ENCODE measurements at regions not wholly inside any gene's neighbourhood (a gene's known extent, or its start where the extent isn't known, plus 50 kb on each side); places are given as distances from the start of the nearest gene placed in this dataset.

DNA sequence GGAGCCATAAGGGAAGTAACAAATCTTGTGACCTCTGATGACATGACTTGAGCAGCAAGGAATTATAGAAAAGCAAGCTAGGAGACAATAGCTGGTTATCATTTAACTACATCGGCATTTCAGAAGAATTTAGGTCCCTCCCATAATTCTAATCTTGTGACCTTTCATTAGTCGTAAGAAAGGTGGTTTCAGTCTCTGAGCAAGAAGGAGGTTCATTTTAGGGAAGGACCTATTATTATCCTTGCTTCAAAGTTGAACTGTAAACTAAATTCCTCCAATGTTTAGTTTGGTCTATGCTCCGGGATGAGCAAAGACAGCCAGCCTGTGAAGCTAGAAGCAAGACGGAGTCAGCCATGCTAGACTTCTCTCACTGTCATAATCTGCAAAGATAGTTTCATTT lies 159.6 kb downstream of the SLC16A9 start:
- no peak for FAIRE-seq
- TF ChIP-seq TAF1 (IDR thresholded peaks at IDR 0.05; ENCODE audit: borderline replicate concordance, low read depth, low read length): no peak
- no peak for TF ChIP-seq POLR2AphosphoS5 (IDR thresholded peaks at IDR 0.05; ENCODE audit: low read depth, low read length)
- TF ChIP-seq POLR2A (IDR thresholded peaks at IDR 0.05; ENCODE audit: low read depth, low read length): no peak
- no peak for DNase-seq (ENCODE audit: insufficient read length)

DNA sequence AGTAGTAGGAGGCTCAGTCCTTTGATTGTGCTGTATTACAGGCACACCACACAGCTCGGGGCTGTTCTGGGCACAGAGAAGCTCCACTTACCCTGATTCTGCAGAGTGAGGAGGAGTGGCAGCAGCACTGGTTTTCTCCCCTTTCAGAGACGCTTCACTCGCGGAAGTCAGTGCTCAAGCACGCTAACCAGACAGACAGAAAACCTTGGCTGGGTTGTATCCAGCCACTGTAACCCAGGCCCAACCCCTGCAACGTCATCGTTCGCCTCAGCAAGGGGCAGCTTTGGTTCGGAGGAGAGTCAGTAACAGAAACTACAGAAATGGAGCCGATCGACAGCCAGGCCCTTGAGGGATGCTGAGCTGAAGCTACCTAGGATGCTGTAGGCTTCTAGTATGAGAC lies 171.0 kb downstream of the SLC16A9 start:
- no peak for FAIRE-seq
- no peak for DNase-seq (ENCODE audit: insufficient read length)
- TF ChIP-seq POLR2A (IDR thresholded peaks at IDR 0.05; ENCODE audit: low read depth, low read length) (no peak), TAF1 (IDR thresholded peaks at IDR 0.05; ENCODE audit: borderline replicate concordance, low read depth, low read length) (no peak), POLR2AphosphoS5 (IDR thresholded peaks at IDR 0.05; ENCODE audit: low read depth, low read length) (no peak)

DNA sequence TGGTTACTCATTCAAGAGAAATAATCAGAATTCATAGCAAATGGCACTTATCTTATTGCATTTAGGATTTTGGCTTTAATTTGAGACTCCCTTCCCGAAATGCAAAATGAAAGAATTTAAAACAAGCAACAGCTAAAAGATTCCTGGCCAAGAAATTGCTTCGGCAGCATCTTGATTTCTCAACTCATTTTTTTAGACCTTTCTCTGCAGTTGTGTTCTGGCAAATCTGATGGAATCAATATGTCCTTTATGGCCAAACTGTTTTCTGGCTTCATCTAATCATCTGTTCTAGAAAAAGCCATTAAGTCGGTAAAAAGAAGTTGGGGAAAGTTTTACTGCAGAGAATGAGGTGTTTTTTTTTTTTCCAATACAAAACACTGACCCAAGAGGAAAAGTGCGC lies 172.1 kb downstream of the SLC16A9 start:
- FAIRE-seq: no peak
- no peak for DNase-seq (ENCODE audit: insufficient read length)
- TF ChIP-seq POLR2AphosphoS5 (IDR thresholded peaks at IDR 0.05; ENCODE audit: low read depth, low read length): no peak
- TF ChIP-seq TAF1 (IDR thresholded peaks at IDR 0.05; ENCODE audit: borderline replicate concordance, low read depth, low read length): no peak
- no peak for TF ChIP-seq POLR2A (IDR thresholded peaks at IDR 0.05; ENCODE audit: low read depth, low read length)

DNA sequence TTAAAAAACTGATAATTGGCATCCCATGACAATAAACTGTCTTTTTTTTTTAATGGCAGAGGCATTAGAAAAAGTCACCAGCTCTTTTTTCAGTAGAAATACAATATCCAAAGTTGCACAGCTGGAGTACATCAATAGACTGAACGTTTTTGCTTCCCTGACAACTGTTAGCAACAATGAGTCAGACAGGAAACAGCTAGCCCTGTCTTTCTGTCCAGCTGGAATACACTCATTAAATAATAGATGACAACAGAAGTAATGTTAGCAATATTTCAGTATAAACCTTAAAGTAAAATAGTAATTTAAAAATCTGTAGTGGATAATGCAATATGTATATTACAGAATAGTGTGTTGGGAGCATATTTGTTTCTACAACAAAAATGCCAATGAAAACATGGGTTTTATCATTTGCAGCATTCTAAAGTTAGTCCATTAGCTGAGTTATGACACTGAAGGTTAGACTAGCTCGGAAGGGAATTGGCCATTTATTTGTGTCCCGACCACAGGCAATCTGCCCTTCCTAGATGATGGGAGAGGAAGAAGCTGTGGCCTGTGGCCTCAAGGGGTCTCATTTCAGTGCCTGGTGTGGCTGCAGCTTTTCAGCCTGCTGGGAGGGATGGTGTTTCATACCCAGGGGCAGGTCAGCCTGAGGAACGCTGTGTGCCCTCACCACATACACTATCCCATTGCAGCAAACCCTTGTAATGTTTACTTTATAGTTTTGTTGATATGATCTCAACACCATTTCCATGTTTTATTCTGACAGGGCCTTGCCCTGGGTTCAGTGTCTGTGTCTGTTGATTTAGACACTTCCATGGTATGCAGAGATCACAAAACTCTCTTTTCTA lies 173.3 kb downstream of the SLC16A9 start:
- no peak for DNase-seq (ENCODE audit: insufficient read length)
- TF ChIP-seq POLR2A (IDR thresholded peaks at IDR 0.05; ENCODE audit: low read depth, low read length) (no peak), TAF1 (IDR thresholded peaks at IDR 0.05; ENCODE audit: borderline replicate concordance, low read depth, low read length) (no peak), POLR2AphosphoS5 (IDR thresholded peaks at IDR 0.05; ENCODE audit: low read depth, low read length) (no peak)
- no peak for FAIRE-seq

DNA sequence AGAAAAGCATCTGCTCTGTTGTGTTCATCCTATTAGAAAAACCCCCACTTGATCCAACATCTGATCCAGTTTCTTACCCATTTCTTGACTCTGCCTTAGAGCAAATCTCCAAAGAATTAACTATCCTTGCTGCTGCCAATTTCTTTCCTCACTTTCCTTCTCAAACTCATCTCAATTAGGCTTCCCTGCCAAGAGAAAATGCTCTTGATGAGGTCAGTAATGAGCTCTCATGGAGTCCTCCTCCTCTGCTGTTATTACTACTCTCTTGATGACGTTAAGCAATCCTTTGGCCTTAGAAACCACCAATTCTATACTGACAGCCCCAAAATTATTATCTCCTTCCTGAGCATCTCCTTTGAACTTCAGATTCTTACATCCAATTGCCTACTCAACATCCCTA lies 162.0 kb upstream of the FAM13C start:
- DNase-seq (ENCODE audit: insufficient read length) (no peak), FAIRE-seq (no peak)
- no peak for TF ChIP-seq TAF1 (IDR thresholded peaks at IDR 0.05; ENCODE audit: borderline replicate concordance, low read depth, low read length)
- no peak for TF ChIP-seq POLR2AphosphoS5 (IDR thresholded peaks at IDR 0.05; ENCODE audit: low read depth, low read length)
- no peak for TF ChIP-seq POLR2A (IDR thresholded peaks at IDR 0.05; ENCODE audit: low read depth, low read length)

DNA sequence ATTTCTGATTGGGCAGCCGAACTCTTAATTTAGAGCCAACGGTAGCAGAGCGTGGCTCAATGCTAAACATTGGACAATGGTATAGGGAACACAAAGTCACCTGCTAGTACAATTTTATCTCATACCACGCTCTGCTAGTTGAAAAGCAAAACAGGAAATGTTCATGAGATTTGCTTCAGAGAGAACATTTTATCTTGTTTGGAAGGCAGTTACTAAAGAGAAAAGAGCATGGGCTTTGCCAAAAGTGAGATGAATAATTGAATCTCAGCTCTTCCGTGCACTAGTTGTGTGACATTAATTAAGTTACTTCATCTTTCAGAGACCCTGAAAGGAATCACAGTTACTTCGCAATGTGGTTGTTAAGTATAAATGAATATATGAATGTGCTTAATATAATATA lies 161.5 kb upstream of the FAM13C start:
- TF ChIP-seq TAF1 (IDR thresholded peaks at IDR 0.05; ENCODE audit: borderline replicate concordance, low read depth, low read length): no peak
- no peak for TF ChIP-seq POLR2A (IDR thresholded peaks at IDR 0.05; ENCODE audit: low read depth, low read length)
- no peak for TF ChIP-seq POLR2AphosphoS5 (IDR thresholded peaks at IDR 0.05; ENCODE audit: low read depth, low read length)
- FAIRE-seq (no peak), DNase-seq (ENCODE audit: insufficient read length) (no peak)

DNA sequence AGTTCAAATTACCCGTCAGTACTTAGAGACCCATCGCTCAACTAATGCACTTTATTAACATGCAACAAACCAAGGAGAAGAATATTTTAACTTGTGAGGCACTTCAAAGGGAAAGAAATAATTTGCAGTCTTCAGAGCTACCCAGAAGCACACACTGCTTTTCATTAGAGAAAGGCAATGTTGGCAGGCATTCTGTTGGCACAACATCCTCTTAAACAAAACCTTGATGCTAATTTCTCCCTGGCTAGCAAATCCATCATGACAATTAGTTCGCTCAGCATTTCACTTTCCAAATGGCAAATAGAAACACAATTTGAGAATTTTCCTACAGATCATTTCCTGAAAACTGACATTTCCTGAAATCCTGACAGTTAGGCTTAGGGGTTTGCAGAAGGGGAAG lies 155.6 kb upstream of the FAM13C start:
- no peak for DNase-seq (ENCODE audit: insufficient read length)
- TF ChIP-seq POLR2A (IDR thresholded peaks at IDR 0.05; ENCODE audit: low read depth, low read length): no peak
- no peak for TF ChIP-seq TAF1 (IDR thresholded peaks at IDR 0.05; ENCODE audit: borderline replicate concordance, low read depth, low read length)
- TF ChIP-seq POLR2AphosphoS5 (IDR thresholded peaks at IDR 0.05; ENCODE audit: low read depth, low read length): no peak
- no peak for FAIRE-seq

DNA sequence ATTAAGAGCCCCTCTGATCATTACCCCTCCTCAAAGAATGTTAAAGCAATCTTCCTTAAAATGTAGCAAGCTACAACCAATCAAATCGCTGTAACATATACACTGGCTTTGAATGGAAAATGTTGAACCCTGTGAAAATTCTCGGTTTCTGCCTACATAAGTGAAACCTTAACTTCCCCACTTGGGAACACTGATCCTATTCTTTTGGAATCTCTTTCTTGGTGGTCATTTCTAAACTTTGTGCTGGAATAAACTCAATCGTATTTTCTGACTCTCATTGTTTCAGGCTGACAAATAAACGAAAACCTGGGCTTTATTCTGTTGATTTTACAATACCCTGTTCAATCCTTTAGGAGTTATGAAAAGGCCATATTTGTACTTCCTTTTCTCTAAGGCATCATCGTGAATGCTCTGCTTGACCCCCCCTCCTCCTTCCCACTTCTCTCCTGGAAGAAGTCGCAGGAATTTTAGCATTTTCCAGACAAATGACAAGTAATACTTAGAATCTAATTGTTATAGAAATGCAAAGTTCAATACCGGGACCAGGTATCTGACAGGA lies 155.1 kb upstream of the FAM13C start:
- no peak for FAIRE-seq

DNA sequence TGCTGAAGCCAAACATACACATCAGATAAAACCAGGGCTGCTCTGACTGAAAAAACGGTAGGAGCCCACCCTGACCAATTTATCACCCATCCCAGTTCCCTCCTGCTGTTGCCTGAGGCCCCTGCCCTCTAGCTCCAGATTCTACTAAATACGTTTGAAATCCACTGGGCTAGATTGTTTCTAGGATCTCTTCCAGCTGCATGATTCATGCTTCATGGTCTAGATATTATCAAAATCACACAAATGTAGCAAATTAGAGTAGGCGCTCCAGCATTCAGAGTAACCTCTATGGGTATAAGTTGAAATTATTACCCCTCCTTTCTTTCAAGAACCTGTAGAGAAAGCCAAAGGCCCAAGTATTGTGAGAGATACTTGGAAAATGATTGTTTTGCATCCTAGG lies 151.2 kb upstream of the FAM13C start:
- FAIRE-seq: no peak
- DNase-seq (ENCODE audit: insufficient read length): no peak
- TF ChIP-seq POLR2A (IDR thresholded peaks at IDR 0.05; ENCODE audit: low read depth, low read length) (no peak), TAF1 (IDR thresholded peaks at IDR 0.05; ENCODE audit: borderline replicate concordance, low read depth, low read length) (no peak), POLR2AphosphoS5 (IDR thresholded peaks at IDR 0.05; ENCODE audit: low read depth, low read length) (no peak)

More for the DNA sequence above, 155.1 kb upstream of the FAM13C start:
- TF ChIP-seq POLR2AphosphoS5 (IDR thresholded peaks at IDR 0.05; ENCODE audit: low read depth, low read length) (no peak), TAF1 (IDR thresholded peaks at IDR 0.05; ENCODE audit: borderline replicate concordance, low read depth, low read length) (no peak), POLR2A (IDR thresholded peaks at IDR 0.05; ENCODE audit: low read depth, low read length) (no peak)
- DNase-seq (ENCODE audit: insufficient read length): no peak

DNA sequence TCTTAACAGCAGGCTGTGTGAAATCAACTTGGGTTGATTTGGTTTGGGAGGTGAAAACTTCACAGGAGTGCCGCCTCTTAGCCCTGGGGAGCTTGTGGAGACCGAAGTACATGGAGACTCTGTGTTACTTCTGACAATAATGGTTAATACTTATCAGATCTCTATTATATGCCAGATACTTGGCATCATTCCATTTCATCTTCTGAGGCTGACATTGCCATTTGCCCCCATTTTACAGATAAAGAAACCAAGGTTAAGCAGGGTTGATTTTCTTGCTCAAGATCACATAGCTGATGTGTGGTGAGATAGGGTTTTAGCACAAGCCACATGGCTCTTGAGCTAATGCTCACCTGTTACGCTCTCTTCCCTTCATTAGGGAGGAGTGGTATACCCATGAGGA lies 150.6 kb upstream of the FAM13C start:
- no peak for FAIRE-seq
- no peak for TF ChIP-seq POLR2AphosphoS5 (IDR thresholded peaks at IDR 0.05; ENCODE audit: low read depth, low read length)
- no peak for TF ChIP-seq POLR2A (IDR thresholded peaks at IDR 0.05; ENCODE audit: low read depth, low read length)
- TF ChIP-seq TAF1 (IDR thresholded peaks at IDR 0.05; ENCODE audit: borderline replicate concordance, low read depth, low read length): no peak

DNA sequence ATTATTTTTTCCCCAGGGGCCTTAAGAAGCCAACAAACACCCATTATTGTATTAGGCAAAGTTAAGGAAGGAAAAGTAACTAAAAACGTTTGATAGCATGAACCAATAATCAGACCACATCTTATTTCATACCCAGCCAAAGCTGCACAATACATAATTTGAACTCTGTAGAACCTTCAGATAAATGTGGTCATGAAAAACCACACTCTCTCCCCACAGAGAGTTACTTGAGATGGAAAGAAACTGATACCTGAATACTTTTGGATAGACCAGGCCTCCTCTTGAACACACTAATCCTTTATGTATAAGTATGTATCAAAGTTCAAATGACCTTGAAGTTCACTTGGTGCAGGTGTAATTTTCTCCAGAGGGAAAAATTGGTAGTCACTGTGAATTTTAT lies 146.6 kb upstream of the FAM13C start:
- TF ChIP-seq POLR2AphosphoS5 (IDR thresholded peaks at IDR 0.05; ENCODE audit: low read depth, low read length): no peak
- no peak for TF ChIP-seq TAF1 (IDR thresholded peaks at IDR 0.05; ENCODE audit: borderline replicate concordance, low read depth, low read length)
- no peak for TF ChIP-seq POLR2A (IDR thresholded peaks at IDR 0.05; ENCODE audit: low read depth, low read length)
- FAIRE-seq (no peak), DNase-seq (ENCODE audit: insufficient read length) (no peak)

More for the DNA sequence above, 150.6 kb upstream of the FAM13C start:
- DNase-seq (ENCODE audit: insufficient read length): no peak

DNA sequence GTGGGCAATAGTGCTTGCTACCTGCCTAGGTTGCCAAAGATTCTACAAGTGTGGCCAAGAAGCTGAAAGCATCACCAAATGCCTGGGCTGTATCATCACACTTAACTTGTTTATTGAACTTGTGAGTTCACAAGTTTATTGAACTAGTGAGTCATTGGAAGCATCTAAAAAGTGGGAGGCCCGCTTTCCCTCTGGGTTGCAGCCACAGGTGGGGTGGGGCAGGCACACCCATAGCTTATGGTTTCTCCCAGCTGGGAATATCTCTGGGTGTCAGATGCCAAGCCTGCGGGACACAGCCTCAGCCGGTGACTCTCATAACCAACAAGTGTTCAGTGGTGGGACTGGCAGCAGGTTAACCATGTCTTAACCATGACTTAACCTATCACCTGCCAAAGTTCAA lies 145.9 kb upstream of the FAM13C start:
- no peak for FAIRE-seq
- DNase-seq (ENCODE audit: insufficient read length): no peak
- TF ChIP-seq POLR2A (IDR thresholded peaks at IDR 0.05; ENCODE audit: low read depth, low read length) (no peak), POLR2AphosphoS5 (IDR thresholded peaks at IDR 0.05; ENCODE audit: low read depth, low read length) (no peak)

Measured in GM12892 (cell line).